ENCODE measurements at regions not wholly inside any gene's neighbourhood (a gene's known extent, or its start where the extent isn't known, plus 50 kb on each side); places are given as distances from the start of the nearest gene placed in this dataset.
A peak's percentile ranks its signal among the peaks of the same experiment; 100 is the strongest.

- DNase-seq (ENCODE audit: low read depth) = peak; percentile 60
Measured at GRCh38 chr17:77266891-77267341, 126.1 kb downstream of the SEC14L1 start.

GRCh38 chr17:77269696-77270681 lies 129.2 kb downstream of the SEC14L1 start:
- no peak for DNase-seq (ENCODE audit: low read depth)

- no peak for DNase-seq (ENCODE audit: low read depth)
Measured at GRCh38 chr17:77271411-77271810, 130.6 kb downstream of the SEC14L1 start.

GRCh38 chr17:77273397-77274085 lies 132.8 kb downstream of the SEC14L1 start:
- peak; percentile 64 for DNase-seq (ENCODE audit: low read depth)

GRCh38 chr17:77274096-77274845 lies 133.5 kb downstream of the SEC14L1 start:
- no peak for DNase-seq (ENCODE audit: low read depth)

- DNase-seq (ENCODE audit: low read depth) = peak; percentile 82
Measured at GRCh38 chr17:77279448-77280303, 138.9 kb downstream of the SEC14L1 start.

GRCh38 chr17:77280304-77281121 lies 139.7 kb downstream of the SEC14L1 start:
- peak; percentile 95 for DNase-seq (ENCODE audit: low read depth)

- DNase-seq (ENCODE audit: low read depth) = peak; percentile 77
Measured at GRCh38 chr17:77281122-77281903, 140.5 kb downstream of the SEC14L1 start.

GRCh38 chr17:77281904-77282367 lies 141.2 kb downstream of the SEC14L1 start:
- DNase-seq (ENCODE audit: low read depth) = peak; percentile 45

GRCh38 chr17:77282524-77283515 lies 142.1 kb downstream of the SEC14L1 start:
- peak; percentile 79 for DNase-seq (ENCODE audit: low read depth)

GRCh38 chr17:77284023-77284617 lies 143.4 kb downstream of the SEC14L1 start:
- DNase-seq (ENCODE audit: low read depth) = no peak

GRCh38 chr17:77285594-77286390 lies 145.0 kb downstream of the SEC14L1 start:
- DNase-seq (ENCODE audit: low read depth) = peak; percentile 94

GRCh38 chr17:77286391-77286640 lies 145.5 kb downstream of the SEC14L1 start:
- no peak for DNase-seq (ENCODE audit: low read depth)

- peak; percentile 97 for DNase-seq (ENCODE audit: low read depth)
Measured at GRCh38 chr17:77286641-77287431, 146.1 kb downstream of the SEC14L1 start.

- DNase-seq (ENCODE audit: low read depth) = peak; percentile 93
Measured at GRCh38 chr17:77287432-77288068, 146.8 kb downstream of the SEC14L1 start.

All from Daoy (cell line).